ENCODE measurements at regions not wholly inside any gene's neighbourhood (a gene's known extent, or its start where the extent isn't known, plus 50 kb on each side); places are given as distances from the start of the nearest gene placed in this dataset.

DNA sequence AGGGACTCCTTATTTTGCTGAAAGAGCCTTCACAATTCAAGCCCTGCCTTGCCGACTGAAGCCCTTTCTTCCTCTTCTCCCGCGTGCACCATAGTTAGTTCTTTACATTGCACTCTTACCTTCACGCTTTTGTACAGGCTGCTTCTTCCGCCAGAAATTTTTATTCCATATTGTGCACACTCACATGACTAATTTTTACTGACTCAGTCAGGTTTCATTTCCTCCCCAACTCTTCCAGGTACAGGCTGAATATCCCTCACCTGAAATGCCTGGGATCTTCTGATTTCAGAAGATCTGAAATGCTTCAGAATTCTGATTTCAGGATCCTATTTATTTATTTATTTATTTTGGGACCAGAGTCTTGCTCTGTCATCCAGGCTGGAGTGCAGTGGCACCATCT is 172.8 kb downstream of the ZNF281 start:
- no peaks in the 10 kb centered on the region for H3K36me3 ChIP-seq (ENCODE audit: insufficient read depth, low read length)
- no peaks in the 10 kb centered on the region for H4K20me1 ChIP-seq (ENCODE audit: insufficient read depth, low read length)
- no peaks in the 10 kb centered on the region for H3K36me3 Mint-ChIP-seq (ENCODE audit: low read depth, unreplicated experiment)
- no peak for DNase-seq (ENCODE audit: low read depth)
- H3K9me3 ChIP-seq (ENCODE audit: insufficient read depth, low read depth, low read length), result no peaks in the 10 kb centered on the region
- H3K27ac ChIP-seq (ENCODE audit: low read depth, low read length), result no peak overlapping the region
- H3K4me3 Mint-ChIP-seq (ENCODE audit: unreplicated experiment), result no peak overlapping the region
- no peaks in the 10 kb centered on the region for H3K27me3 ChIP-seq (ENCODE audit: insufficient read depth, low read length)
- H3K27ac Mint-ChIP-seq (ENCODE audit: unreplicated experiment), result no peak overlapping the region
- H3K4me1 ChIP-seq (ENCODE audit: insufficient read depth, low read length), result peaks cover 13% of the 10 kb centered on the region
- H3K4me2 ChIP-seq (ENCODE audit: low read length), result no peak overlapping the region
- peaks cover 6% of the 10 kb centered on the region for H3K9me3 Mint-ChIP-seq (ENCODE audit: unreplicated experiment)
- H3K27me3 Mint-ChIP-seq (ENCODE audit: low read depth, unreplicated experiment), result no peaks in the 10 kb centered on the region
- H2AFZ ChIP-seq (ENCODE audit: low read depth, low read length), result no peak overlapping the region
- no peak for TF ChIP-seq EZH2 (IDR thresholded peaks at IDR 0.05; ENCODE audit: insufficient read depth, low read length)
- TF ChIP-seq, protein P1, sequence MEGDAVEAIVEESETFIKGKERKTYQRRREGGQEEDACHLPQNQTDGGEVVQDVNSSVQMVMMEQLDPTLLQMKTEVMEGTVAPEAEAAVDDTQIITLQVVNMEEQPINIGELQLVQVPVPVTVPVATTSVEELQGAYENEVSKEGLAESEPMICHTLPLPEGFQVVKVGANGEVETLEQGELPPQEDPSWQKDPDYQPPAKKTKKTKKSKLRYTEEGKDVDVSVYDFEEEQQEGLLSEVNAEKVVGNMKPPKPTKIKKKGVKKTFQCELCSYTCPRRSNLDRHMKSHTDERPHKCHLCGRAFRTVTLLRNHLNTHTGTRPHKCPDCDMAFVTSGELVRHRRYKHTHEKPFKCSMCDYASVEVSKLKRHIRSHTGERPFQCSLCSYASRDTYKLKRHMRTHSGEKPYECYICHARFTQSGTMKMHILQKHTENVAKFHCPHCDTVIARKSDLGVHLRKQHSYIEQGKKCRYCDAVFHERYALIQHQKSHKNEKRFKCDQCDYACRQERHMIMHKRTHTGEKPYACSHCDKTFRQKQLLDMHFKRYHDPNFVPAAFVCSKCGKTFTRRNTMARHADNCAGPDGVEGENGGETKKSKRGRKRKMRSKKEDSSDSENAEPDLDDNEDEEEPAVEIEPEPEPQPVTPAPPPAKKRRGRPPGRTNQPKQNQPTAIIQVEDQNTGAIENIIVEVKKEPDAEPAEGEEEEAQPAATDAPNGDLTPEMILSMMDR (IDR thresholded peaks at IDR 0.05; ENCODE audit: insufficient read depth, low read depth, low read length), result no peak
- no peaks in the 10 kb centered on the region for H3K79me2 ChIP-seq (ENCODE audit: insufficient read depth, low read length)
- H3K4me1 Mint-ChIP-seq (ENCODE audit: low read depth, unreplicated experiment), result peaks cover 13% of the 10 kb centered on the region
- no peak for FAIRE-seq
- no peak overlapping the region for H3K9ac ChIP-seq (ENCODE audit: low read length)
- no peak overlapping the region for H3K4me3 ChIP-seq (ENCODE audit: insufficient read depth, low read depth, low read length)

- H3K9me3 Mint-ChIP-seq (ENCODE audit: unreplicated experiment), result peaks cover 6% of the 10 kb centered on the region
- Histone ChIP-seq H3K9ac (ENCODE audit: low read length) (no peak overlapping the region), H3K4me3 (ENCODE audit: insufficient read depth, low read depth, low read length) (no peak overlapping the region), H4K20me1 (ENCODE audit: insufficient read depth, low read length) (no peaks in the 10 kb centered on the region), H3K9me3 (ENCODE audit: insufficient read depth, low read depth, low read length) (no peaks in the 10 kb centered on the region), H3K4me2 (ENCODE audit: low read length) (no peak overlapping the region), H3K79me2 (ENCODE audit: insufficient read depth, low read length) (no peaks in the 10 kb centered on the region), H3K36me3 (ENCODE audit: insufficient read depth, low read length) (no peaks in the 10 kb centered on the region), H3K27ac (ENCODE audit: low read depth, low read length) (no peak overlapping the region), H3K27me3 (ENCODE audit: insufficient read depth, low read length) (no peaks in the 10 kb centered on the region), H2AFZ (ENCODE audit: low read depth, low read length) (no peak overlapping the region), H3K4me1 (ENCODE audit: insufficient read depth, low read length) (peaks cover 13% of the 10 kb centered on the region)
- no peak overlapping the region for H3K4me3 Mint-ChIP-seq (ENCODE audit: unreplicated experiment)
- no peaks in the 10 kb centered on the region for H3K36me3 Mint-ChIP-seq (ENCODE audit: low read depth, unreplicated experiment)
- FAIRE-seq, result no peak
- H3K27me3 Mint-ChIP-seq (ENCODE audit: low read depth, unreplicated experiment), result no peaks in the 10 kb centered on the region
- no peak for TF ChIP-seq EZH2 (IDR thresholded peaks at IDR 0.05; ENCODE audit: insufficient read depth, low read length)
- TF ChIP-seq, protein P1 (IDR thresholded peaks at IDR 0.05; ENCODE audit: insufficient read depth, low read depth, low read length), result no peak
- no peak for DNase-seq (ENCODE audit: low read depth)
- H3K27ac Mint-ChIP-seq (ENCODE audit: unreplicated experiment), result no peak overlapping the region
- H3K4me1 Mint-ChIP-seq (ENCODE audit: low read depth, unreplicated experiment), result peaks cover 22% of the 10 kb centered on the region
Observed at GRCh38 chr1:200234938-200235337, 174.9 kb downstream of the ZNF281 start.

- Histone ChIP-seq H3K4me3 (ENCODE audit: insufficient read depth, low read depth, low read length) (no peak overlapping the region), H3K9ac (ENCODE audit: low read length) (peak overlapping the region; percentile 32), H3K9me3 (ENCODE audit: insufficient read depth, low read depth, low read length) (no peaks in the 10 kb centered on the region), H3K27me3 (ENCODE audit: insufficient read depth, low read length) (no peaks in the 10 kb centered on the region), H3K36me3 (ENCODE audit: insufficient read depth, low read length) (no peaks in the 10 kb centered on the region), H3K27ac (ENCODE audit: low read depth, low read length) (peak overlapping the region; percentile 39), H3K4me1 (ENCODE audit: insufficient read depth, low read length) (peaks cover 13% of the 10 kb centered on the region), H3K79me2 (ENCODE audit: insufficient read depth, low read length) (no peaks in the 10 kb centered on the region), H3K4me2 (ENCODE audit: low read length) (peak overlapping the region; percentile 76), H2AFZ (ENCODE audit: low read depth, low read length) (peak overlapping the region; percentile 73), H4K20me1 (ENCODE audit: insufficient read depth, low read length) (no peaks in the 10 kb centered on the region)
- Mint-ChIP-seq H3K27ac (ENCODE audit: unreplicated experiment) (peak overlapping the region; percentile 81), H3K9me3 (ENCODE audit: unreplicated experiment) (peaks cover 6% of the 10 kb centered on the region), H3K36me3 (ENCODE audit: low read depth, unreplicated experiment) (no peaks in the 10 kb centered on the region), H3K4me3 (ENCODE audit: unreplicated experiment) (no peak overlapping the region), H3K4me1 (ENCODE audit: low read depth, unreplicated experiment) (peaks cover 22% of the 10 kb centered on the region), H3K27me3 (ENCODE audit: low read depth, unreplicated experiment) (no peaks in the 10 kb centered on the region)
- TF ChIP-seq, protein P1 (IDR thresholded peaks at IDR 0.05; ENCODE audit: insufficient read depth, low read depth, low read length), result no peak
- TF ChIP-seq EZH2 (IDR thresholded peaks at IDR 0.05; ENCODE audit: insufficient read depth, low read length), result no peak
- DNase-seq (ENCODE audit: low read depth) (peak; percentile 75), FAIRE-seq (peak; percentile 41)
Observed at GRCh38 chr1:200233393-200233792, 176.4 kb downstream of the ZNF281 start.

Data from astrocyte (in vitro differentiated cells and primary cell).